WTC11 (cell line): ENCODE measurements at regions not wholly inside any gene's neighbourhood (a gene's known extent, or its start where the extent isn't known, plus 50 kb on each side); places are given as distances from the start of the nearest gene placed in this dataset.

Experiments
- ATAC-seq: fragments of 200-7000 bp; cut with Tn5 transposase; 2 replicates; pipeline ENCODE4 v1.10.0; 2021; ENCODE audit warnings: mild to moderate bottlenecking, moderate library complexity
- CTCF ChIA-PET: fragments of 300-600 bp; sonication (Branson Sonifier 250); formaldehyde crosslinking; loops from one replicate; lab custom pipeline; 2021; ENCODE audit warnings: antibody characterized with exemption; lab: Charles Lee
- POLR2A ChIA-PET: fragments of 350-600 bp; sonication (Branson Sonifier 250); formaldehyde crosslinking; loops from one replicate; lab custom pipeline; 2021; ENCODE audit warnings: antibody characterized with exemption; lab: Charles Lee
- DNase-seq: peaks from one replicate; pipeline ENCODE4 v3.0.0; 2021; ENCODE audit warnings: low spot score
- H3K27ac Mint-ChIP-seq: 2 replicates; pipeline ENCODE4 v1.8.0; 2021; ENCODE audit warnings: mixed read lengths
- H3K27me3 Mint-ChIP-seq: 2 replicates; pipeline ENCODE4 v1.8.0; 2021; ENCODE audit warnings: low read depth, mild to moderate bottlenecking, moderate library complexity, mixed read lengths
- H3K36me3 Mint-ChIP-seq: 2 replicates; pipeline ENCODE4 v1.8.0; 2021; ENCODE audit warnings: mixed read lengths
- H3K4me1 Mint-ChIP-seq: 2 replicates; pipeline ENCODE4 v1.8.0; 2022; ENCODE audit warnings: mixed read lengths
- H3K4me3 Mint-ChIP-seq: 2 replicates; pipeline ENCODE4 v1.8.0; 2021; ENCODE audit warnings: mild to moderate bottlenecking, moderate library complexity, mixed read lengths
- H3K9me3 Mint-ChIP-seq: 2 replicates; pipeline ENCODE4 v1.8.0; 2021; ENCODE audit warnings: mixed read lengths
- ELF4 ChIP-seq: sonication (generic); formaldehyde crosslinking; IDR thresholded peaks from 2 replicates; pipeline ENCODE4 v1.8.1; 2022; ENCODE audit warnings: low read depth, mild to moderate bottlenecking, moderate library complexity, missing genetic modification reagents
- ERG ChIP-seq: fragments of 250-450 bp; sonication (Bioruptor Pico); IDR thresholded peaks from 2 replicates; pipeline ENCODE4 v1.8.0; 2021; ENCODE audit warnings: mild to moderate bottlenecking
- ETV6 ChIP-seq: sonication (generic); formaldehyde crosslinking; IDR thresholded peaks from 2 replicates; pipeline ENCODE4 v1.8.1; 2022; ENCODE audit warnings: mild to moderate bottlenecking, missing genetic modification reagents
- FOXJ3 ChIP-seq: sonication (generic); formaldehyde crosslinking; IDR thresholded peaks from 2 replicates; pipeline ENCODE4 v1.9.0; 2021; ENCODE audit warnings: missing genetic modification reagents, mild to moderate bottlenecking, borderline replicate concordance
- GABPB1 ChIP-seq: sonication (generic); formaldehyde crosslinking; IDR thresholded peaks from 2 replicates; pipeline ENCODE4 v1.8.1; 2023; ENCODE audit warnings: mild to moderate bottlenecking, missing genetic modification reagents
- KAT7 ChIP-seq: sonication (generic); formaldehyde crosslinking; IDR thresholded peaks from 2 replicates; pipeline ENCODE4 v1.8.1; 2023; ENCODE audit warnings: missing genetic modification reagents, mild to moderate bottlenecking, borderline replicate concordance
- NFYB ChIP-seq: sonication (generic); formaldehyde crosslinking; conservative IDR thresholded peaks from 2 replicates; pipeline ENCODE4 v1.8.0; 2022; ENCODE audit warnings: low read depth, missing genetic modification reagents
- NR2C2 ChIP-seq: sonication (generic); formaldehyde crosslinking; IDR thresholded peaks from 2 replicates; pipeline ENCODE4 v1.8.0; 2022; ENCODE audit warnings: mild to moderate bottlenecking, missing genetic modification reagents
- NR3C1 ChIP-seq: sonication (generic); formaldehyde crosslinking; conservative IDR thresholded peaks from 2 replicates; pipeline ENCODE4 v1.8.1; 2023; ENCODE audit warnings: low read depth, mild to moderate bottlenecking, missing genetic modification reagents
- RORB ChIP-seq: fragments of 250-450 bp; sonication (Bioruptor Pico); IDR thresholded peaks from 2 replicates; pipeline ENCODE4 v1.9.0; 2021; ENCODE audit warnings: mild to moderate bottlenecking
- SP1 ChIP-seq: sonication (generic); formaldehyde crosslinking; conservative IDR thresholded peaks from 2 replicates; pipeline ENCODE4 v1.8.1; 2022; ENCODE audit warnings: missing genetic modification reagents
- STAT6 ChIP-seq: sonication (generic); formaldehyde crosslinking; conservative IDR thresholded peaks from 2 replicates; pipeline ENCODE4 v1.8.1; 2023; ENCODE audit warnings: mild to moderate bottlenecking, low read depth, missing genetic modification reagents, moderate library complexity
- ZNF121 ChIP-seq: sonication (generic); formaldehyde crosslinking; IDR thresholded peaks from 2 replicates; pipeline ENCODE4 v1.8.0; 2023; ENCODE audit warnings: missing genetic modification reagents
- ZNF232 ChIP-seq: sonication (generic); formaldehyde crosslinking; IDR thresholded peaks from 2 replicates; pipeline ENCODE4 v1.8.0; 2022; ENCODE audit warnings: mild to moderate bottlenecking, missing genetic modification reagents
- ZNF423 ChIP-seq: fragments of 250-450 bp; sonication (Bioruptor Pico); IDR thresholded peaks from 2 replicates; pipeline ENCODE4 v2.1.2; 2022; ENCODE audit warnings: mild to moderate bottlenecking, moderate library complexity
- ZNF671 ChIP-seq: fragments of 250-450 bp; sonication (Bioruptor Pico); IDR thresholded peaks from 2 replicates; pipeline ENCODE4 v1.8.0; 2021; ENCODE audit warnings: mild to moderate bottlenecking
- TF ChIP-seq, protein P1 (sequence below): sonication (generic); formaldehyde crosslinking; IDR thresholded peaks from 2 replicates; pipeline ENCODE4 v1.8.1; 2023; ENCODE audit warnings: mild to moderate bottlenecking, missing genetic modification reagents, moderate library complexity
- TF ChIP-seq, protein P2 (sequence below): sonication (generic); formaldehyde crosslinking; IDR thresholded peaks from 2 replicates; pipeline ENCODE4 v1.8.0; 2023; ENCODE audit warnings: missing genetic modification reagents, mild to moderate bottlenecking, borderline replicate concordance
- TF ChIP-seq, protein P3 (sequence below): fragments of 250-450 bp; sonication (Bioruptor Pico); IDR thresholded peaks from 2 replicates; pipeline ENCODE4 v1.9.0; 2021; ENCODE audit warnings: mild to moderate bottlenecking
- TF ChIP-seq, protein P4 (sequence below): sonication (generic); formaldehyde crosslinking; IDR thresholded peaks from 2 replicates; pipeline ENCODE4 v1.8.0; 2023; ENCODE audit warnings: mild to moderate bottlenecking, missing genetic modification reagents
- TF ChIP-seq, protein P5 (sequence below): sonication (generic); formaldehyde crosslinking; IDR thresholded peaks from 2 replicates; pipeline ENCODE4 v1.8.1; 2023; ENCODE audit warnings: mild to moderate bottlenecking, moderate library complexity, missing genetic modification reagents
- TF ChIP-seq, protein P6 (sequence below): fragments of 250-450 bp; sonication (Bioruptor Pico); IDR thresholded peaks from 2 replicates; pipeline ENCODE4 v1.9.0; 2021; ENCODE audit warnings: moderate library complexity, mild to moderate bottlenecking, inconsistent platforms, borderline replicate concordance

DNA sequence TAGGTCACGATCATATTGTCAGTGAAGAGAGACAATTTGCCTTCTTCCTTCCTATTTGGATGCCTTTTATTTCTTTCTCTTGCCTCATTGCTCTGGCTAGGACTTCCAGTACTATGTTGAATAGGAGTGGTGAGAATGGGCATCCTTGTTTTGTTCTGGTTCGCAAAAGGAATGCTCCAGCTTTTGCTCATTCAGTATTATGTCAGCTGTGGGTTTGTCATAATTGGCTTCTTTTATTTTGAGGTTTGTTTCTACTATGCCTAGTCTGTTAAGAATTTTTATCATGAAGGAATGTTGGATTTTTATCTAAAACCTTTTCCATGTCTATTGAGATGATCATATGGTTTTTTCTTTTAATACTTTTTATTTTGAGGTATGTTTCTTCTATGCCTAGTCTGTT is 152.3 kb upstream of the MAD2L1 start:
- H3K27me3 Mint-ChIP-seq = no peaks in the 10 kb centered on the region
- H3K4me1 Mint-ChIP-seq = peaks cover 2% of the 10 kb centered on the region; the same call in 1 of the 2 replicates
- H3K9me3 Mint-ChIP-seq = peaks cover 10% of the 10 kb centered on the region
- no peak for ATAC-seq
- H3K4me3 Mint-ChIP-seq = no peak overlapping the region
- ChIA-PET POLR2A (no interaction called here), CTCF (no interaction called here)
- no peak for TF ChIP-seq STAT6
- TF ChIP-seq, protein P1, sequence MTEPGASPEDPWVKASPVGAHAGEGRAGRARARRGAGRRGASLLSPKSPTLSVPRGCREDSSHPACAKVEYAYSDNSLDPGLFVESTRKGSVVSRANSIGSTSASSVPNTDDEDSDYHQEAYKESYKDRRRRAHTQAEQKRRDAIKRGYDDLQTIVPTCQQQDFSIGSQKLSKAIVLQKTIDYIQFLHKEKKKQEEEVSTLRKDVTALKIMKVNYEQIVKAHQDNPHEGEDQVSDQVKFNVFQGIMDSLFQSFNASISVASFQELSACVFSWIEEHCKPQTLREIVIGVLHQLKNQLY (CRISPR knock-in tag) = no peak
- TF ChIP-seq NFYB (CRISPR knock-in tag) = no peak
- TF ChIP-seq, protein P2, sequence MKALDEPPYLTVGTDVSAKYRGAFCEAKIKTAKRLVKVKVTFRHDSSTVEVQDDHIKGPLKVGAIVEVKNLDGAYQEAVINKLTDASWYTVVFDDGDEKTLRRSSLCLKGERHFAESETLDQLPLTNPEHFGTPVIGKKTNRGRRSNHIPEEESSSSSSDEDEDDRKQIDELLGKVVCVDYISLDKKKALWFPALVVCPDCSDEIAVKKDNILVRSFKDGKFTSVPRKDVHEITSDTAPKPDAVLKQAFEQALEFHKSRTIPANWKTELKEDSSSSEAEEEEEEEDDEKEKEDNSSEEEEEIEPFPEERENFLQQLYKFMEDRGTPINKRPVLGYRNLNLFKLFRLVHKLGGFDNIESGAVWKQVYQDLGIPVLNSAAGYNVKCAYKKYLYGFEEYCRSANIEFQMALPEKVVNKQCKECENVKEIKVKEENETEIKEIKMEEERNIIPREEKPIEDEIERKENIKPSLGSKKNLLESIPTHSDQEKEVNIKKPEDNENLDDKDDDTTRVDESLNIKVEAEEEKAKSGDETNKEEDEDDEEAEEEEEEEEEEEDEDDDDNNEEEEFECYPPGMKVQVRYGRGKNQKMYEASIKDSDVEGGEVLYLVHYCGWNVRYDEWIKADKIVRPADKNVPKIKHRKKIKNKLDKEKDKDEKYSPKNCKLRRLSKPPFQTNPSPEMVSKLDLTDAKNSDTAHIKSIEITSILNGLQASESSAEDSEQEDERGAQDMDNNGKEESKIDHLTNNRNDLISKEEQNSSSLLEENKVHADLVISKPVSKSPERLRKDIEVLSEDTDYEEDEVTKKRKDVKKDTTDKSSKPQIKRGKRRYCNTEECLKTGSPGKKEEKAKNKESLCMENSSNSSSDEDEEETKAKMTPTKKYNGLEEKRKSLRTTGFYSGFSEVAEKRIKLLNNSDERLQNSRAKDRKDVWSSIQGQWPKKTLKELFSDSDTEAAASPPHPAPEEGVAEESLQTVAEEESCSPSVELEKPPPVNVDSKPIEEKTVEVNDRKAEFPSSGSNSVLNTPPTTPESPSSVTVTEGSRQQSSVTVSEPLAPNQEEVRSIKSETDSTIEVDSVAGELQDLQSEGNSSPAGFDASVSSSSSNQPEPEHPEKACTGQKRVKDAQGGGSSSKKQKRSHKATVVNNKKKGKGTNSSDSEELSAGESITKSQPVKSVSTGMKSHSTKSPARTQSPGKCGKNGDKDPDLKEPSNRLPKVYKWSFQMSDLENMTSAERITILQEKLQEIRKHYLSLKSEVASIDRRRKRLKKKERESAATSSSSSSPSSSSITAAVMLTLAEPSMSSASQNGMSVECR (CRISPR knock-in tag) = no peak
- TF ChIP-seq NR2C2 (CRISPR knock-in tag) = no peak
- no peak for TF ChIP-seq ZNF423 (CRISPR knock-in tag)
- TF ChIP-seq ZNF121 (CRISPR knock-in tag) = no peak
- no peak for TF ChIP-seq ZNF671 (CRISPR knock-in tag)
- no peak for TF ChIP-seq ETV6 (CRISPR knock-in tag)
- no peak for TF ChIP-seq FOXJ3
- TF ChIP-seq ELF4 (CRISPR knock-in tag) = no peak
- TF ChIP-seq ERG (CRISPR knock-in tag) = no peak
- no peak for TF ChIP-seq SP1
- TF ChIP-seq GABPB1 (CRISPR knock-in tag) = no peak
- no peak for TF ChIP-seq RORB (CRISPR knock-in tag)
- TF ChIP-seq NR3C1 (CRISPR knock-in tag) = no peak
- no peak for TF ChIP-seq ZNF232 (CRISPR knock-in tag)
- TF ChIP-seq, protein P3, sequence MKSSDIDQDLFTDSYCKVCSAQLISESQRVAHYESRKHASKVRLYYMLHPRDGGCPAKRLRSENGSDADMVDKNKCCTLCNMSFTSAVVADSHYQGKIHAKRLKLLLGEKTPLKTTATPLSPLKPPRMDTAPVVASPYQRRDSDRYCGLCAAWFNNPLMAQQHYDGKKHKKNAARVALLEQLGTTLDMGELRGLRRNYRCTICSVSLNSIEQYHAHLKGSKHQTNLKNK = no peak
- H3K36me3 Mint-ChIP-seq = no peaks in the 10 kb centered on the region
- no peak for DNase-seq
- no peak overlapping the region for H3K27ac Mint-ChIP-seq

GRCh38 chr4:120215350-120215749 is 148.7 kb upstream of the MAD2L1 start:
- Mint-ChIP-seq H3K4me3 (no peak overlapping the region), H3K27me3 (no peaks in the 10 kb centered on the region), H3K4me1 (peaks cover 2% of the 10 kb centered on the region; the same call in 1 of the 2 replicates), H3K27ac (no peak overlapping the region), H3K36me3 (no peaks in the 10 kb centered on the region), H3K9me3 (peaks cover 10% of the 10 kb centered on the region)
- POLR2A ChIA-PET = interaction anchor here (0.7 kb wide), 1 partner anchor 644 kb away, joined by 3 read pairs; no protein-coding TSS in a partner anchor
- ATAC-seq = no peak
- DNase-seq = no peak
- CTCF ChIA-PET = no interaction called here
- TF ChIP-seq, protein P4, sequence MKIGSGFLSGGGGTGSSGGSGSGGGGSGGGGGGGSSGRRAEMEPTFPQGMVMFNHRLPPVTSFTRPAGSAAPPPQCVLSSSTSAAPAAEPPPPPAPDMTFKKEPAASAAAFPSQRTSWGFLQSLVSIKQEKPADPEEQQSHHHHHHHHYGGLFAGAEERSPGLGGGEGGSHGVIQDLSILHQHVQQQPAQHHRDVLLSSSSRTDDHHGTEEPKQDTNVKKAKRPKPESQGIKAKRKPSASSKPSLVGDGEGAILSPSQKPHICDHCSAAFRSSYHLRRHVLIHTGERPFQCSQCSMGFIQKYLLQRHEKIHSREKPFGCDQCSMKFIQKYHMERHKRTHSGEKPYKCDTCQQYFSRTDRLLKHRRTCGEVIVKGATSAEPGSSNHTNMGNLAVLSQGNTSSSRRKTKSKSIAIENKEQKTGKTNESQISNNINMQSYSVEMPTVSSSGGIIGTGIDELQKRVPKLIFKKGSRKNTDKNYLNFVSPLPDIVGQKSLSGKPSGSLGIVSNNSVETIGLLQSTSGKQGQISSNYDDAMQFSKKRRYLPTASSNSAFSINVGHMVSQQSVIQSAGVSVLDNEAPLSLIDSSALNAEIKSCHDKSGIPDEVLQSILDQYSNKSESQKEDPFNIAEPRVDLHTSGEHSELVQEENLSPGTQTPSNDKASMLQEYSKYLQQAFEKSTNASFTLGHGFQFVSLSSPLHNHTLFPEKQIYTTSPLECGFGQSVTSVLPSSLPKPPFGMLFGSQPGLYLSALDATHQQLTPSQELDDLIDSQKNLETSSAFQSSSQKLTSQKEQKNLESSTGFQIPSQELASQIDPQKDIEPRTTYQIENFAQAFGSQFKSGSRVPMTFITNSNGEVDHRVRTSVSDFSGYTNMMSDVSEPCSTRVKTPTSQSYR (CRISPR knock-in tag) = no peak
- TF ChIP-seq KAT7 (CRISPR knock-in tag) = no peak
- TF ChIP-seq, protein P5, sequence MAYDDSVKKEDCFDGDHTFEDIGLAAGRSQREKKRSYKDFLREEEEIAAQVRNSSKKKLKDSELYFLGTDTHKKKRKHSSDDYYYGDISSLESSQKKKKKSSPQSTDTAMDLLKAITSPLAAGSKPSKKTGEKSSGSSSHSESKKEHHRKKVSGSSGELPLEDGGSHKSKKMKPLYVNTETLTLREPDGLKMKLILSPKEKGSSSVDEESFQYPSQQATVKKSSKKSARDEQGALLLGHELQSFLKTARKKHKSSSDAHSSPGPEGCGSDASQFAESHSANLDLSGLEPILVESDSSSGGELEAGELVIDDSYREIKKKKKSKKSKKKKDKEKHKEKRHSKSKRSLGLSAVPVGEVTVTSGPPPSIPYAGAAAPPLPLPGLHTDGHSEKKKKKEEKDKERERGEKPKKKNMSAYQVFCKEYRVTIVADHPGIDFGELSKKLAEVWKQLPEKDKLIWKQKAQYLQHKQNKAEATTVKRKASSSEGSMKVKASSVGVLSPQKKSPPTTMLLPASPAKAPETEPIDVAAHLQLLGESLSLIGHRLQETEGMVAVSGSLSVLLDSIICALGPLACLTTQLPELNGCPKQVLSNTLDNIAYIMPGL (CRISPR knock-in tag) = no peak
- TF ChIP-seq, protein P6, sequence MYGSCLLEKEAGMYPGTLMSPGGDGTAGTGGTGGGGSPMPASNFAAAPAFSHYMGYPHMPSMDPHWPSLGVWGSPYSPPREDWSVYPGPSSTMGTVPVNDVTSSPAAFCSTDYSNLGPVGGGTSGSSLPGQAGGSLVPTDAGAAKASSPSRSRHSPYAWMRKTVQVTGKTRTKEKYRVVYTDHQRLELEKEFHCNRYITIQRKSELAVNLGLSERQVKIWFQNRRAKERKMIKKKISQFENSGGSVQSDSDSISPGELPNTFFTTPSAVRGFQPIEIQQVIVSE (CRISPR knock-in tag) = no peak
